ENCODE measurements at regions not wholly inside any gene's neighbourhood (a gene's known extent, or its start where the extent isn't known, plus 50 kb on each side); places are given as distances from the start of the nearest gene placed in this dataset.

DNA sequence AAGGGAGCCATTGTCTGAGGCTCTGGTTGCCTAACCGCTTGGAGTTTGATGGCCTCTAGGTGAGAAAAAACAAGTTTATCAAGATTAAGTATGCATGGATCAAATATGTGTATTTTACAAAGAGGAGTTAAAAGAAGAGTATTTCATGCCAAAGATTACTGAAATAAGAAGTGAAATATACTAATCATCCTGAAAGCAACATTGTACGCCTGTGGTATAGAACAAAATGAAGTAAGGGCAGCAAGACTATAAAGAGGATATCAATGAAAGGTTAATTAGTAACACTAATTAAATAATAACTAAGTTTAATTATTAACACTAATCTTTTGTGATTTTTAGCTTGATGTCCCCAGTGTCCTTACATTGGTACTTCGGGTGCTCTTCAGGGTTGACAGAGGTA, 276.7 kb downstream of the CALCRL start:
- peaks cover 4% of the 10 kb centered on the region for H3K9me3 Mint-ChIP-seq
- ATAC-seq, result no peak
- no peaks in the 10 kb centered on the region for H3K4me1 Mint-ChIP-seq
- H3K27ac Mint-ChIP-seq, result no peak overlapping the region
- H3K4me3 Mint-ChIP-seq, result no peak overlapping the region
- DNase-seq (ENCODE audit: low spot score in 2 of 2), result no peak
- H3K36me3 Mint-ChIP-seq, result no peaks in the 10 kb centered on the region

DNA sequence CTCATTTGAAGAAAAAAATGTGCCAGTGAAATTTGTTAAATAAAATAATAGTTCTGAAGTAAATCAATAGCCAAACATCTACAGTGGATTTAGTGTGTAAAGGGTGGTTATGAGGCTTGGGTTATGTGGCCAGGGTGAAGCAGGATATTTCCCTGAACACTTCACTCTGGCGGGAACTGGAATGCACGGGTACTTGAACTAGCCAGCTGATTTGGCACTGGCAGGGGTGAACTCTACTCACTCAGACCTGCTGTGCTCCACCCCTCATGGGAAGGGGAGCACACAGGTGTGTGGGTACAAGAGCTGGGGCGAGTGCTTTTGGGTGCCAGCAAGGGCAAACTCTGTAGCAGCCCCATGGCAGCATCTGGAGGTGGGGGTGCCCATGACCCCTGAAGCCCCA, 278.2 kb downstream of the CALCRL start:
- H3K27ac Mint-ChIP-seq, result no peak overlapping the region
- DNase-seq (ENCODE audit: low spot score in 2 of 2) (no peak), ATAC-seq (no peak)
- H3K4me1 Mint-ChIP-seq, result no peaks in the 10 kb centered on the region
- H3K9me3 Mint-ChIP-seq, result peaks cover 3% of the 10 kb centered on the region
- H3K4me3 Mint-ChIP-seq, result no peak overlapping the region
- no peaks in the 10 kb centered on the region for H3K36me3 Mint-ChIP-seq

DNA sequence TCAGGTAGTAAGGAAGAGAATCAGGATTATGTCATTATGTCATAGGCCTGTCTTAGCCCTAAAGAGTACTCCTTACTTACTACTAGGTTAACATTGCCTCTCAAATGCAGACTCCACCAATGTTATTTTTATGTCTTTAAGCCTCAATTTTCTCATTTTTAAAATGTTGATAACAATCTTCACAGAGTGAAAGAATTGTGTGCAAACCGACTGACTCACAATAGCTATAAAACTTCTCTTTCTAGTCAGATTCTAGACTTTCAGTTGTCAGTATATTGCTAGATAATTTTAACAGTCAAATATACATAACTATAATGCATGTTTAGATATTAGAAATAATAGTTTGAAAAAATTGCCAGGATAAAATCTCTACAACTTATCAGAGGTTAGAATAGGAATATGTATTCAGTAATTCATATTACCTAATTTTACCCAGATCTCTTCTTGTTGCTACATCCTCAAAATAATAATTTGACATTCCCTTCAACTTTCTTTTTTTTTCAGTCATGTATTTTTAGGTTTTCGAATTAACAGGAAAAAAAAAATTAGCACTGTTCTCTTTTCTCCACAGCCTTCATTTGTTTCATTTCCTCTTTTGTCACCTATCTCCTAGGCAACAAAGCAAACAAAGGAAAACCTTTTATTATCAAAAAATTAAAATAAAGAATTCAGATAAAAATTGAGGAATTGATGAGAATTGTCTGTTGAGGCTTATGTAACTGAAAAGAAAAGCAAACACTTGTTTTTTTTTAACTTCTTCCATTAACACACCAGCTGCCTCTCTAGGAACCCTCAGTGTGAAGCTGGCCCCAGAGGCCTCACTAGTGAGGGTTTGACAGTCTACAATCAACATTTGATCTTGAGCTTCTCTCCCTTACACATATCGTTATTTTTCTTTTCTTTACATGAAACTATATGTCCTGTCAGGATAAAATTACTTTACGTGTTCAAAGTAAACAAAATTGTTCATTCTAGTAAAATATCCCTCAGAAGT, 279.0 kb downstream of the CALCRL start:
- ATAC-seq (no peak), DNase-seq (ENCODE audit: low spot score in 2 of 2) (no peak)
- Mint-ChIP-seq H3K9me3 (peaks cover 3% of the 10 kb centered on the region), H3K4me1 (no peaks in the 10 kb centered on the region), H3K36me3 (no peaks in the 10 kb centered on the region), H3K4me3 (no peak overlapping the region), H3K27ac (no peak overlapping the region)

DNA sequence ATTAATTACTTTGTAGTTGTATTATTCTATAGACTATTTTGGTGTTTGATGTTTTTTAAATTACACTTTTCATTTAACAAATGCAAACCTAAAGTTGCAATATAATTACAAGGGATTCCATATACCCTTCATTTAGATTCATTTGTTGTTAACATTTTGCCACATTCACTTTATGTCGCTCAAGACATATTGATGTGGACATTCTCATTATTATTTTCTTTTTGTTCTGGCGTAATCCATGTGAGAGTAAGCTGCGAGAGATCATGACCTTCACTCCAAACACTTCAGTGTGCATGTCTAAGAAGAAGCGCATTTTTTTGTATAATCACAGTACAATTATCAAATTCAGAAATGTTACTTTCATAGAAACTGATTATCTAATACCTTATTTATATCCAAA, 280.6 kb downstream of the CALCRL start:
- H3K9me3 Mint-ChIP-seq, result peaks cover 5% of the 10 kb centered on the region
- H3K36me3 Mint-ChIP-seq, result no peaks in the 10 kb centered on the region
- ATAC-seq (no peak), DNase-seq (ENCODE audit: low spot score in 2 of 2) (no peak)
- H3K4me1 Mint-ChIP-seq, result no peaks in the 10 kb centered on the region
- no peak overlapping the region for H3K27ac Mint-ChIP-seq
- no peak overlapping the region for H3K4me3 Mint-ChIP-seq

DNA sequence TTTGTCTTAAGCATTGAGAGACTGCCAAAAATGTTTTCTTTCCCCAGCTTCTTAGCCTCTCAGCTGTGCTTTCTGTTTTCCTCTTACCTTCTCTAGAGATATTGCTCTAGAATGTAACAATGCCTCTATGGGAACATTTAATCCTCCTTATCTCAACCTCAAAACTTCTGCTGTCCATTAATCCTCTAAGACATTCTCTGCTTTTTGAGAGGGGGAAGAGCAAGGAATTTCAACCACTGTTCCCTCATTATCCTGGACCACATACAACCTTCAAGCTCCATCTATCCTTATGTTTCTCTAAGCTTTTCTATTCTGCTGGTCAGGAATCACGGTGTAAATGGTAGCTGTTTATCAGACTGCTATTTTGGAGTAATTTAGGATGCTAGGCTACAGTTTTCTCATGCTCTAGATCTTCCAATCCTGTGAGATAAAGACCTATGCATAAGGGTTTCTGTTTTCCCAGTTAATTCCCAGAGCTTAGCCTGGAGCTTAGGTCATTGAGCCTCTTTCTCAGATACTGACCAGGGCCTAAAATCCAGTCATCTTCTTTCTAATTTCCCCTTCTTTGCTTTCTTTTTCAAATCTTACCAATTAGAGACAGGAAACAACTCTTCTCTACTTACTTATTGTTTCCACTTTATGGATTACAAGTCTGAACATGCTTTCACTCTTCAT, 282.0 kb downstream of the CALCRL start:
- Mint-ChIP-seq H3K36me3 (no peaks in the 10 kb centered on the region), H3K9me3 (peaks cover 7% of the 10 kb centered on the region), H3K4me3 (no peak overlapping the region), H3K27ac (no peak overlapping the region), H3K4me1 (no peaks in the 10 kb centered on the region)
- no peak for ATAC-seq
- no peak for DNase-seq (ENCODE audit: low spot score in 2 of 2)

DNA sequence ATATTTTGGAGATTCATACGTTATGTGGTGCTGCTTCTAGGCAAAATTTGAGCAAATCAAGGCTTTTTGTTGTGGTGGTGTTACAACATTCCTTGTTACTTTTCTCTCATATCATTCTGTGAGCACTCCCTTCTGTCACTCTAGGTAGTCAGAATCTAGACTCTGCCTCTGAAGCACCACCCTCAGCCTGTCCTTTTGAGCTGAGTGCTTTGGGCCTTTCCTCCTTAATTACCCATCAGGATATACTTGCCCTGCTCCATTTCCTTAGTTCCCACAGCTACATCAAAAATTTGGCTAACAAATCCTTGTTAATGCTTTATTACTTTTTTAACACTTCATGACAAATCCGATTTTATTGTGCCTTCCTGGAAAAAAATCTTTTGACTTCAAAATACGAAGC, 289.6 kb downstream of the CALCRL start:
- Mint-ChIP-seq H3K9me3 (peaks cover 21% of the 10 kb centered on the region), H3K36me3 (no peaks in the 10 kb centered on the region), H3K4me1 (no peaks in the 10 kb centered on the region), H3K27ac (no peak overlapping the region), H3K4me3 (no peak overlapping the region)
- DNase-seq (ENCODE audit: low spot score in 2 of 2) (no peak), ATAC-seq (no peak)

DNA sequence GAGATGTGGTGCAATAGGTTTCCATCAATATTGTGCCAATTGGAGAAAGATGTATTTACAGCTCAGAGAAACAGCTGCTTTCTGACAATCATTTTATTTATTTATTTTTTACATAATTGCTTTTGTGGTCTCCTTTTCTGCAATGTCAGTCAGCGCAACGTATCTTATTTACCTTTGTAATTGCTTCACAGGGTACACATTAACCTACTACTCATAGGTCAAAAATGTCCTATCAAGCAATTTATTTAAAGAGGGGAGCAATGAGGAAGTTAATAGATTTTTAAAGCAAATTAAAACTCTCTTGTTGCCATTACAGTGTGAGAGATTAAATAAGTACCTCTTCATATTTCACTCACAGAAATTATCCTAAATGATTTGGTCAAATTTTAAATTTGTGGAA, 291.0 kb downstream of the CALCRL start:
- H3K36me3 Mint-ChIP-seq, result no peaks in the 10 kb centered on the region
- no peak for ATAC-seq

DNA sequence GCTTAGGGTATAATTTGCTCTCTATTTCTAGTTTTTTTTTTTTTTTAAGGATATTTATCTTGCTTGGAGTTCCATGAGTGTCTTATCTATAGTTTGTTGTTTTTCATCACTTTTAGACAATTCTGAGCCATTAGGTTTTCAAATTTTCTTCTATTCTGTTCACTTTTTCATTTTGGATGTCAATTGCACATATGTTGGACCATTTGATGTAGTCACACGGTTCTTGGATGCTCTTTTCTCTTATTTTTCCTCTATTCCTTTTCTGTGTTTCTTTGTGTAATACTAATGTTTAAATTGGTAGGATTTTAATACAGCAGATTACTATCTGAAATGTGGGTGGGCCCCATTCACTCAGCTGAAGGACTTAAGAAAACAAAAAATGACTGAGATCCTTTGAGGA, 292.6 kb downstream of the CALCRL start:
- no peak overlapping the region for H3K27ac Mint-ChIP-seq
- peaks cover 17% of the 10 kb centered on the region for H3K9me3 Mint-ChIP-seq
- no peaks in the 10 kb centered on the region for H3K4me1 Mint-ChIP-seq
- no peak for DNase-seq (ENCODE audit: low spot score in 2 of 2)
- H3K36me3 Mint-ChIP-seq, result no peaks in the 10 kb centered on the region
- ATAC-seq, result no peak
- no peak overlapping the region for H3K4me3 Mint-ChIP-seq

More for the DNA sequence above, 291.0 kb downstream of the CALCRL start:
- H3K4me1 Mint-ChIP-seq, result no peaks in the 10 kb centered on the region
- no peak for DNase-seq (ENCODE audit: low spot score in 2 of 2)
- peaks cover 21% of the 10 kb centered on the region for H3K9me3 Mint-ChIP-seq
- H3K27ac Mint-ChIP-seq, result no peak overlapping the region
- no peak overlapping the region for H3K4me3 Mint-ChIP-seq

DNA sequence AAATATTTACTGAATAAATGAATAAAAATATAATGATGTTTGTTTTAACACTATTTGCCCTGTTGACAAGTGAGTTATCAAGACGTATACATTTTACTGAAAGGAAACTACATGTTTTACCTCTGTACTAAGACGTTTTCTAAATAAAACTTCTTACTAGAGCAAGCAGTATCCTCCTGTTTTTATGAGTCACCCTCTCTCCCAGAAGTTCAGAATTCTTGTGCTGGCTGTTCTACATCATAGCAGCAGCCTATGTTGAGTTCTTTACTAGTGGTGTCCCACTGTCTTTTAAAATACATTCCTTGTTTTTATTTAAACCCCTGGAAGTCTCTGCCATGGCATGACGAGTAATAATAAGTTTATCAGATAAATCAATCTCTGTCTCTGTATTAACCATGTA, 297.4 kb downstream of the CALCRL start:
- no peak for DNase-seq (ENCODE audit: low spot score in 2 of 2)
- Mint-ChIP-seq H3K4me3 (no peak overlapping the region), H3K9me3 (peaks cover 11% of the 10 kb centered on the region), H3K27ac (no peak overlapping the region), H3K36me3 (no peaks in the 10 kb centered on the region), H3K4me1 (no peaks in the 10 kb centered on the region)
- no peak for ATAC-seq

DNA sequence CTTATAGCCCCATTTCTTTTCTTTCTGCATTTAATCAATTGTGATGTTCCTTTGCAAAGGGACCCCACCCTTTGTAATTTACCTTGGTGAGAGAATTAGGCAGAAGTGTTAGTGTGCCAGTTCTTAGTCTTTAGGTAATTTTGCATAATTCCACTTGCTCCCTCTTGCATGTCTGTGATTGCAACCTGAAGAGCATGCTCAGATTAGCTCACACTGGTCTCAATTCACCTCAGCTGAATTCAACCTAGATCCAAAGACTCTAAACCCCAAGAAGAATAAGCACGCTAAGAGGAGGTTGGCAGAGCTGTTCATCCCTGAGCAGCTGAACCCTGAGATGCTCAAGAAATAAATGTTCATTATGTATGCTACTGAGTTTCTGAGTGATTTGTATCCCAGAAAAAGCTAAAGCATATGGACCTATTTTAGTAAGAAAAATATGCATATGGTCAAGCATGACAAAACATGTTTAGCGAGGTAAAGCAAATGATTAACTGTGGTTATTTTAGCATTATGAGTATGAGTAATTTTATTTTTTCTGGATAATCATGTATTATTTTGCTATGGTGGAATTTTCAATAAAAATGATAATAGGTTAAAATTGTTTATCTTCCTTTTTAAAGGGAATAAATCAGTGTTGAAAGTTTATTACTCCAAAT, 299.2 kb upstream of the ZSWIM2 start:
- DNase-seq (ENCODE audit: low spot score in 2 of 2), result no peak
- Mint-ChIP-seq H3K36me3 (no peaks in the 10 kb centered on the region), H3K27ac (no peak overlapping the region), H3K4me1 (no peaks in the 10 kb centered on the region), H3K9me3 (peaks cover 6% of the 10 kb centered on the region), H3K4me3 (no peak overlapping the region)
- no peak for ATAC-seq

DNA sequence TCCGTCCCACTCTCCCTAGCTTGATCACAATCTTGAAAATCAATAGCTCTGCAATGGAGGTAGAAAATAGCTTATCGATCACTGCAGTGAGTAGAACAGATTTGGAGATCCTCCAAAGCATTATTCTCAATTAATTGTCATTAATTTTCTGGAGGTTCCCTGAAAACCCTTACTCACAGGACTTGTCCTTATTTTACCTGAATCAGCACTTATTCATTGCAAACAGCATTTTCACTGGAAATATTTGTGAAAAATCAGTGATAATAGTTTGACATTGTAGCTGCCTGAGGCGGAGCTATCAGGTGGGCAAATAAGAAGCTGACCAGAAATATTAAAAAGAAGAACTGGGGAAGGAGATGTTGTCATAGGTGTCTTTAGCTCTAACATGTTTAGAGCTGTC, 294.6 kb upstream of the ZSWIM2 start:
- Mint-ChIP-seq H3K36me3 (no peaks in the 10 kb centered on the region), H3K4me1 (no peaks in the 10 kb centered on the region), H3K9me3 (peaks cover 6% of the 10 kb centered on the region), H3K4me3 (no peak overlapping the region), H3K27ac (no peak overlapping the region)
- DNase-seq (ENCODE audit: low spot score in 2 of 2) (no peak), ATAC-seq (no peak)

DNA sequence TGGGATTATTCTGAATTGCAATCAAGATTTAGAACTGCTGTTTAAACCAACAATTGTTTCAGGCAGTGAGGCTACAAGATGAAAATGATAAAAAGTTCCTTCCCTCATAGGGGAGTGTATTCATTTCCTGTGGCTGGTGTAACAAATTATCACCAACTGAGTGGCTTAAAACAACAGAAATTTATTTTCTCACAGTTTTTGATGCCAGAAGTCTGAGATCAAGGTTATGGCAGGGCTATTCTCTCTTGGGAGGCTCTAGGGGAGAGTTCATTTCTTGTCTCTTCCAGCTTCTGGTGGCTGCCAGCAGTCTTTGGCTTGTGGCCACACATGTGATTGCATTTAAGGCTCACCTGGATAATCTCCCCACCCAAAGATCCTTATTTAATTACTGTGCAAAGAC, 290.5 kb upstream of the ZSWIM2 start:
- ATAC-seq (no peak), DNase-seq (ENCODE audit: low spot score in 2 of 2) (no peak)
- peaks cover 3% of the 10 kb centered on the region for H3K9me3 Mint-ChIP-seq
- no peak overlapping the region for H3K27ac Mint-ChIP-seq
- H3K36me3 Mint-ChIP-seq, result no peaks in the 10 kb centered on the region
- no peaks in the 10 kb centered on the region for H3K4me1 Mint-ChIP-seq
- H3K4me3 Mint-ChIP-seq, result no peak overlapping the region

DNA sequence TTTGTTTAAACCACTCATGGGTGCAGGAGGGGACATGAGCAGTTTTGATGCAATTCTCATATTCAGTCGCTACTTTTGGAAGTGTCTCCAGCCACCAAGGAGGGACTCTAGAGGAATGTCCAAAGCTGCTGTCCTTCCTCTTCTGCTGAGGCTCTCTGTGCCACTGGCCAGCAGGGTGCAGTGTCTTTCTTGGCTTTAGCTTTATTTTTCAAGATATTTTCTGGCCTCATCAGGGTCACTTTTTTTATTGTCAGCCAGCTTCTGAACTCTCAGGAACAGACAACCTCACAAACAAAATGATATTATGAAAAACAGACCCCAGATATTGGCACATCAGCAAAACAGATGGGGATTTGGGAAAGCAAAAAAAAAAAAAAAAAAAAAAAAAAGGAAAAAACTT, 289.3 kb upstream of the ZSWIM2 start:
- H3K9me3 Mint-ChIP-seq, result peaks cover 2% of the 10 kb centered on the region
- DNase-seq (ENCODE audit: low spot score in 2 of 2) (no peak), ATAC-seq (no peak)
- no peaks in the 10 kb centered on the region for H3K4me1 Mint-ChIP-seq
- no peak overlapping the region for H3K4me3 Mint-ChIP-seq
- no peaks in the 10 kb centered on the region for H3K36me3 Mint-ChIP-seq
- no peak overlapping the region for H3K27ac Mint-ChIP-seq

DNA sequence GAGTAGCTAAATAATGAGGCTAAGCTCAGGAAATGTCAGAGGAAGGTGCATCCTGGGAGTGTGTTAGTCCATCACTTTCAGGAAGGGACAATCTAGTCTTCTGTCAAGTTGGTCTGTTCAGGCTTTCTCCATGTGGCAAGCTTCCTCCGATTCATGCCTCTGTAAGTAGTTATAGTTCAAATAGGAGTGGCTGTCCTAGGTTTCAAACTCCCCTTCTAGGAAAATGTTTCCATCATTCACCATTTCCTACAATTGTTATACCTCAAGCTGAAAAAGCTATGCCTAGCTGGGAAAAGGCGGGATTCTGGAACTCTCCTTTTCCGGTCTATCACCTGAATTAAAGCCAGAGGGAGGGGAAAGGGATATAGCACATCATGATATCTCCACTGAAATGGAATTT, 287.7 kb upstream of the ZSWIM2 start:
- Mint-ChIP-seq H3K36me3 (no peaks in the 10 kb centered on the region), H3K4me1 (no peaks in the 10 kb centered on the region), H3K4me3 (no peak overlapping the region), H3K27ac (no peak overlapping the region), H3K9me3 (peaks cover 7% of the 10 kb centered on the region)
- DNase-seq (ENCODE audit: low spot score in 2 of 2), result no peak
- no peak for ATAC-seq

DNA sequence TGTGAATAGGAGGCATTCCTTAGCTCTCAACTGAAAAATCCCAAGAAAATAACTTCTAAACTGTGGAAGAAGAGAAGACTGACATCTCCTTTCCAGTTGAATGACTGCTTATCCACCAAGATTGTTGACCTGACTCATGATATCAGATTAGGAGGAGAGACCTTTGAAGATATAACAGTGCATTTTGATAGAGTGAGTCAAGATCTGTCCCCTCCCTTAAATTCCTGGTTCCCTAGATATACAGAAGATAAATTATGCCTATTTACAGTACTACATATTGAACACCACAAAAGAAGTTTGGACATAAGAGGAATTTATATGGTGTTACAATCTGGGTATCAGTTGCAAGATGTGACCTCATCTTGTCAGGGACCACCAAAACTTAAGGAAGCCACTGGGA, 285.3 kb upstream of the ZSWIM2 start:
- ATAC-seq (no peak), DNase-seq (ENCODE audit: low spot score in 2 of 2) (no peak)
- no peaks in the 10 kb centered on the region for H3K4me1 Mint-ChIP-seq
- H3K27ac Mint-ChIP-seq, result no peak overlapping the region
- peaks cover 5% of the 10 kb centered on the region for H3K9me3 Mint-ChIP-seq
- H3K4me3 Mint-ChIP-seq, result no peak overlapping the region
- H3K36me3 Mint-ChIP-seq, result no peaks in the 10 kb centered on the region

DNA sequence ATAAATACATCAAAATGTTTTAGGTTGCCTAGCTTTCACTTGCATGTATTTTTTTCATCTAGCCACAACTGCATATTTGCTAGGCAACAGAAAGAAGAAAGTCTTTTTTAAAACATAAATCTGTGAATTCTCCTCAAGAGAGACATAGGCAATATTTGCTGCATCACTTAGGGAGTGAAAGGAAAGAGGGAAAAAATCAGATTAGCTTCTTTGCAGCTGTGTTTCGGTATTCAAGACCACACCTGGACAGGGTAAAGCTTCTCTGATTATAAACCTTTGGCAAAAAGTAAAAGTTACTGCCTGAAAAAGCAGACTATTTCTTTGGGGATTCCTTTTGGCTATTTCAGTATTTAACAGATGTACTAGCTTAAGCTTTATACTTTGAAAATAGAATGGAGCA, 280.9 kb upstream of the ZSWIM2 start:
- no peaks in the 10 kb centered on the region for H3K4me1 Mint-ChIP-seq
- H3K36me3 Mint-ChIP-seq, result no peaks in the 10 kb centered on the region
- no peak overlapping the region for H3K4me3 Mint-ChIP-seq
- no peak for ATAC-seq
- no peak overlapping the region for H3K27ac Mint-ChIP-seq
- H3K9me3 Mint-ChIP-seq, result peaks cover 8% of the 10 kb centered on the region
- no peak for DNase-seq (ENCODE audit: low spot score in 2 of 2)
